ENCODE measurements at regions not wholly inside any gene's neighbourhood (a gene's known extent, or its start where the extent isn't known, plus 50 kb on each side); places are given as distances from the start of the nearest gene placed in this dataset.
"Not testable (repeated sequence)": the region's sequence is repeated elsewhere in the genome, so short reads cannot be mapped to it uniquely, and the experiment has no call there.

DNA sequence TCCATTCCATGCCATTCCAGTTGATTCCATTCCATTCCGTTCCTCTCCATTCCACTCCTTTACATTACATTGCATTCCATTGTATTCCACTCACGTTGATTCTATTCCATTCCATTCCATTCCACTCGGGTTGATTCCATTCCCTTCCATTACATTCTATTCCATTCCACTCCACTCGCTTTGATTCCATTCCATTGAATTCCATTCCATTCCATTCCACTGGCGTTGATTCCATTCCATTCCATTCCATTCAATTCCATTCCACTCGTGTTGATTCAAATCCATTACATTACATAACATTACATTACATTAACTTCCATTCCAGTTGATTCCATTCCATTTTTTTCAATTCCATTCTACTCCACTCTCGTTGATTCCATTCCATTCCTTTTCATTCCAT lies 1142.8 kb downstream of the RPIA start:
- 67 to 70% (median 68%) methylated on average over 7 of the region's 7 CpGs for WGBS, 3 donors

DNA sequence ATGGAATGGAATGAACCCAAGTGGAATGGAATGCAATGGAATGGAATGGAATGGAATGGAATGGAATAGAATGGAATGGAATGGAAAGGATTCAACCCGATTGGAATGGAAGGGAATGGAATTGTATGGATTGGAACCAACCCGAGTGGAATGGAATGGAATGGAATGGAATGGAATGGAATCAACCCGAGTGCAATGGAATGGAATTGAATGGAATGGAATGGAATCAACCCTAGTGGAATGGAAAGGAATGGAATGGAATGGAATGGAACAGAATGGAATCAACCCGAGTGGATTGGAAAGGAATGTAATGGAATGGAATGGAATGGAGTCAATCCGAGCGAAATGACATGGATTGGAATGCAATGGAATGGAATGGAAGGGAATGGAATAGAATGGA lies 1144.9 kb downstream of the RPIA start:
- not testable (repeated sequence) for H3K4me1 ChIP-seq (ENCODE audit: control insufficient read depth in 3 of 3, insufficient read depth in 2 of 3, low read depth in 1 of 3, low read length in 2 of 3); H3K4me3 ChIP-seq (ENCODE audit: low read depth in 1 of 3, low read length in 3 of 3); H3K36me3 ChIP-seq (ENCODE audit: control insufficient read depth in 3 of 3, insufficient read depth in 2 of 3, low read depth in 1 of 3, low read length in 3 of 3); FAIRE-seq; H3K27me3 ChIP-seq (ENCODE audit: control insufficient read depth in 3 of 3, insufficient read depth in 3 of 3, low read length in 3 of 3); H3K27ac ChIP-seq (ENCODE audit: low read depth in 1 of 3, low read length in 2 of 3)
- peaks cover 3 to 50% of the 10 kb centered on the region in 2 donors for H3K9me3 ChIP-seq (ENCODE audit: control insufficient read depth in 2 of 2, insufficient read depth in 1 of 2, low read depth in 1 of 2, low read length in 1 of 2)
- peak; percentile 40 to 74 for DNase-seq
- 68 to 73% (median 69%) methylated on average over 6 of the region's 6 CpGs for WGBS, 3 donors

More for the DNA sequence above, 1142.8 kb downstream of the RPIA start:
- FAIRE-seq, result no peak
- no peaks in the 10 kb centered on the region for H3K27me3 ChIP-seq (ENCODE audit: control insufficient read depth in 3 of 3, insufficient read depth in 3 of 3, low read length in 3 of 3)
- no peak overlapping the region for H3K27ac ChIP-seq (ENCODE audit: low read depth in 1 of 3, low read length in 2 of 3)
- H3K4me3 ChIP-seq (ENCODE audit: low read depth in 1 of 3, low read length in 3 of 3), result no peak overlapping the region
- no peaks in the 10 kb centered on the region for H3K36me3 ChIP-seq (ENCODE audit: control insufficient read depth in 3 of 3, insufficient read depth in 2 of 3, low read depth in 1 of 3, low read length in 3 of 3)
- H3K9me3 ChIP-seq (ENCODE audit: control insufficient read depth in 2 of 2, insufficient read depth in 1 of 2, low read depth in 1 of 2, low read length in 1 of 2), result peaks cover 6 to 51% of the 10 kb centered on the region in 2 donors
- DNase-seq, result peak in 1 of 2 donors; percentile 41
- no peaks in the 10 kb centered on the region for H3K4me1 ChIP-seq (ENCODE audit: control insufficient read depth in 3 of 3, insufficient read depth in 2 of 3, low read depth in 1 of 3, low read length in 2 of 3)

DNA sequence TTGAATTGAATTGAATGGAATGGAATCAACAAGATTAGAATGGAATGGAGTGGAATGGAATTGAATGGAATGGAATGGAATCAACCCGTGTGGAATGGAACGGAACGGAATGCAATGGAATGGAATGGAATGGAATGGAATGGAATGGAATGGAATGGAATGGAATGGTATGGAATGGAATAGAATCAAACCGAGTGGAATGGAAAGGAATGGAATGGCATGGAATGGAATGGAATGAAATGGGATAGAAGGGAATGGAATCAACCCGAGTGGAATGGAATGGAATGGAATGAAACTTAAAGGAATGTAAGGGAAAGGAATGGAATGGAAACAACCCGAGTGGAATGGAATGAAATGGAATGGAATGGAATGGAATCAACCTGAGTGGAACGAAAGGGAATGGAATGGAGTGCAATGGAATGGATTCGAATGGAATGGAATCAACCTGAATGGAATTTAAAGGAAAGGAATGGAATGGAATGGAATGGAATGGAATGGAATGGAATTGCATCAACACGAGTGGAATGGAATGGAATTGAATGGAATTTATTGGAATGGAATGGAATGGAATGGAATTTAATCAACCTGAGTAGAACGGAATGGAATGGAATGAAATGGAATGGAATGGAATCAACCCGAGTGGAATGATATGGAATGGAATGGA lies 1146.6 kb downstream of the RPIA start:
- no peaks in the 10 kb centered on the region for H3K4me1 ChIP-seq (ENCODE audit: control insufficient read depth in 3 of 3, insufficient read depth in 2 of 3, low read depth in 1 of 3, low read length in 2 of 3)
- no peaks in the 10 kb centered on the region for H3K27me3 ChIP-seq (ENCODE audit: control insufficient read depth in 3 of 3, insufficient read depth in 3 of 3, low read length in 3 of 3)
- no peak overlapping the region for H3K27ac ChIP-seq (ENCODE audit: low read depth in 1 of 3, low read length in 2 of 3)
- DNase-seq (peak in 1 of 2 donors; percentile 42), FAIRE-seq (no peak)
- peaks cover 0 to 49% of the 10 kb centered on the region in 2 donors for H3K9me3 ChIP-seq (ENCODE audit: control insufficient read depth in 2 of 2, insufficient read depth in 1 of 2, low read depth in 1 of 2, low read length in 1 of 2)
- no peak overlapping the region for H3K4me3 ChIP-seq (ENCODE audit: low read depth in 1 of 3, low read length in 3 of 3)
- no peaks in the 10 kb centered on the region for H3K36me3 ChIP-seq (ENCODE audit: control insufficient read depth in 3 of 3, insufficient read depth in 2 of 3, low read depth in 1 of 3, low read length in 3 of 3)
- WGBS, 3 donors, result 61 to 73% (median 66%) methylated on average over 11 of the region's 11 CpGs

DNA sequence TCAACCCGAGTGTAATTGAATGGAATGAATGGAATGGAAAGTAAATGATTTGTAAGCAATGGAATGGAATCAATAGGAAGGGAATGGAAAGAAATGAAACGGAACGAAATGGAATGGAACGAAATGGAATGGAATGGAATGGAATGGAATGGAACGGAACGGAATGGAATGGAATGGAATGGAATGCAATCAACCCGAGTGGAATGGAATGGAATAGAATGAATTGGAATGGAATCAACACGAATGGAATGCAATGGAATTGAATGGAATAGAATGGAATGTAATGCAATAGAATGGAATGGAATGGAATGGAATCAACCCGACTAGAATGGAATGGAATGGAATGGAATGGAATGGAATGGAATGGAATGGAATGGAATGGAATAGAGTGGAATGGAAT lies 1148.7 kb downstream of the RPIA start:
- FAIRE-seq, result not testable (repeated sequence)

DNA sequence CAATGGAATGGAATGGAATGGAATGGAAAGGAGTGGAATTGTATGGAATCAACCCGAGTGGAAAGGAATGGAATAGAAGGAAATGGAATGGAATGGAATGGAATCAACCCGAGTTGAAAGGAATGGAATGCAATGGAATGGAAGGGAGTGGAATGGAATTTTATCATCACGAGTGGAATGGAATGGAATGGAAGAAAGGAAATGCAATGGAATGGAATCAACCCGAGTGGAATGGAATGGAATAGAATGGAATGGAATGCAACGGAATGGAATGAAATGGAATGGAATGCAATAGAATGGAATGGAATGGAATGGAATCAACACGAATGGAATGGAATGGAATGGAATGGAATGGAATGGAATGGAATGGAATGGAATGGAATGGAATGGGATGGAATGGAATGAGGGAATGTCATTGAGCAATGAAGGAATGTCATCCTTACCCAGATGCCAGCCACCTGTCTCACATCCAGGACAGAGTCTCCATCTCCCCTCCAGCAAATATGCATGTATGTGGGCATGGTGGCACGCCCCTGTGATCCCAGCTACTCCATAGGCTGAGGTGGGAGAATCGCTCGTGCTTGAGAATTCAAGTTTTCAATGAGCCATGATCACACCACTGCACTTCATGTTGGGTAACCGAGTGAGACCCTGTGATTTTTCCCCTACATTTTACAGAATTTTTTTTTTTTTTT lies 1149.5 kb downstream of the RPIA start:
- H3K4me3 ChIP-seq (ENCODE audit: low read depth in 1 of 3, low read length in 3 of 3); DNase-seq; H3K27me3 ChIP-seq (ENCODE audit: control insufficient read depth in 3 of 3, insufficient read depth in 3 of 3, low read length in 3 of 3); H3K4me1 ChIP-seq (ENCODE audit: control insufficient read depth in 3 of 3, insufficient read depth in 2 of 3, low read depth in 1 of 3, low read length in 2 of 3); H3K36me3 ChIP-seq (ENCODE audit: control insufficient read depth in 3 of 3, insufficient read depth in 2 of 3, low read depth in 1 of 3, low read length in 3 of 3); H3K27ac ChIP-seq (ENCODE audit: low read depth in 1 of 3, low read length in 2 of 3); FAIRE-seq: not testable (repeated sequence)
- 59 to 63% (median 62%) methylated on average over 10 of the region's 10 CpGs for WGBS, 3 donors
- peaks cover 0 to 53% of the 10 kb centered on the region in 2 donors for H3K9me3 ChIP-seq (ENCODE audit: control insufficient read depth in 2 of 2, insufficient read depth in 1 of 2, low read depth in 1 of 2, low read length in 1 of 2)

More for the DNA sequence above, 1148.7 kb downstream of the RPIA start:
- not testable (repeated sequence) for H3K4me1 ChIP-seq (ENCODE audit: control insufficient read depth in 3 of 3, insufficient read depth in 2 of 3, low read depth in 1 of 3, low read length in 2 of 3); H3K36me3 ChIP-seq (ENCODE audit: control insufficient read depth in 3 of 3, insufficient read depth in 2 of 3, low read depth in 1 of 3, low read length in 3 of 3); H3K27me3 ChIP-seq (ENCODE audit: control insufficient read depth in 3 of 3, insufficient read depth in 3 of 3, low read length in 3 of 3); H3K4me3 ChIP-seq (ENCODE audit: low read depth in 1 of 3, low read length in 3 of 3); H3K27ac ChIP-seq (ENCODE audit: low read depth in 1 of 3, low read length in 2 of 3)
- peak in 1 of 2 donors; percentile 54 for DNase-seq
- H3K9me3 ChIP-seq (ENCODE audit: control insufficient read depth in 2 of 2, insufficient read depth in 1 of 2, low read depth in 1 of 2, low read length in 1 of 2), result peaks cover 0 to 49% of the 10 kb centered on the region in 2 donors
- 74 to 78% (median 75%) methylated on average over 9 of the region's 9 CpGs for WGBS, 3 donors

DNA sequence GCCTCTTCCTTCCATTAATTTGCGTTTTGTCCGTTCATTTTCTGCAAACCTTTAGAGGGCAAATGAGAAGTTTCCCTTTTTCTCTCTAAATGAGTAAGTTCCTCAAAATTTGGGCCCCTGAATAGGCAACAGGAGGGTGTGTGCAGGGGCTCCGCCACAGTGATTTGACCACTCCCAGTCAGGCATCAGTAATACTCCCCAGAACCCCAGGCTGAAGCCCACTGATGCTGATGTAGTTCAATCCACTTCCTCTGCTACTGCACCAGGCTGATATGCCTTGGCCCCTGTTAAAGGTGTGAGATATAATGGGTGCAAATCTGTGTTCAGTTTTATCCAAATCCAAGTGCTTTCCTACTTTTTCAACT lies 1150.0 kb downstream of the RPIA start:
- peaks cover 0 to 49% of the 10 kb centered on the region in 2 donors for H3K9me3 ChIP-seq (ENCODE audit: control insufficient read depth in 2 of 2, insufficient read depth in 1 of 2, low read depth in 1 of 2, low read length in 1 of 2)
- no peaks in the 10 kb centered on the region for H3K4me1 ChIP-seq (ENCODE audit: control insufficient read depth in 3 of 3, insufficient read depth in 2 of 3, low read depth in 1 of 3, low read length in 2 of 3)
- H3K36me3 ChIP-seq (ENCODE audit: control insufficient read depth in 3 of 3, insufficient read depth in 2 of 3, low read depth in 1 of 3, low read length in 3 of 3), result no peaks in the 10 kb centered on the region
- H3K4me3 ChIP-seq (ENCODE audit: low read depth in 1 of 3, low read length in 3 of 3), result no peak overlapping the region
- no peak for DNase-seq
- WGBS, 3 donors, result 55 to 67% (median 64%) methylated on average over 3 of the region's 3 CpGs
- no peak overlapping the region for H3K27ac ChIP-seq (ENCODE audit: low read depth in 1 of 3, low read length in 2 of 3)
- FAIRE-seq, result no peak
- no peaks in the 10 kb centered on the region for H3K27me3 ChIP-seq (ENCODE audit: control insufficient read depth in 3 of 3, insufficient read depth in 3 of 3, low read length in 3 of 3)

DNA sequence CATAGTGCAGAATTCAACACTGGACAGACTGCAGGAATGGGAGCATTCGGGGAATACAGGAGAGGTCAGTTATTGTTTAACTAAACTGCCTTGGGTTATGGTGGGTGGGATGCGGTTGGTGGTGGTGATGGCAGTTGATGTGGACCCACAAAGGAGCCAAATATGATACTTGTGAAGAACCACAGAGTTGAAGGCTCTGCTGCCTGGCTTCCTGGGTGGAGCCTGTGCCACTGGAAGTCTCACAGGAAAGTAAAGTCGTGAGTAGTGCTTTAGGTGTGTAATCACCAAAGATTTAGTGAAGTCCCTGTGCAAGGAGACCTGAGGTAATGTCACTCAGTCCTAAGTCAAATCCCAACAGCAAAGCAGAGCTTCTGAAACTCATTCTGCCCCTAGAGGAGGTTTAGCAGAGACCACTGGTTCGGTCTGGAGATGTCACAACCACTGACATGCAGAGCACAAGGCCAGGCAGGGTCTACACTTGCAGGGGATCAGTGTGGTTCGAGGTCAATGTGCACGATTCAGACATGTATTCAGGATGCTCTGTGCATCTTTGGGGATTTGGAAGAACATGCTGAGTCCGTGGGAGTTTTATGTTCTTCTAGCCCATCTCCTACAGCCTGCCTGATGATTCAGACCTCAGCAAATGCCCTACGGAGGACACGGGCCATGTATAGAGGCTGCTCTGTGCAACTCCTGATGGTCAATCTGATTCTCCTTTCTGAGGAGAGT lies 1150.9 kb downstream of the RPIA start:
- peaks cover 0 to 46% of the 10 kb centered on the region in 2 donors for H3K9me3 ChIP-seq (ENCODE audit: control insufficient read depth in 2 of 2, insufficient read depth in 1 of 2, low read depth in 1 of 2, low read length in 1 of 2)
- no peak for DNase-seq
- H3K4me1 ChIP-seq (ENCODE audit: control insufficient read depth in 3 of 3, insufficient read depth in 2 of 3, low read depth in 1 of 3, low read length in 2 of 3), result no peaks in the 10 kb centered on the region
- WGBS, 3 donors, result 52 to 56% (median 53%) methylated on average over 9 of the region's 9 CpGs
- no peak overlapping the region for H3K27ac ChIP-seq (ENCODE audit: low read depth in 1 of 3, low read length in 2 of 3)
- no peak for FAIRE-seq
- no peaks in the 10 kb centered on the region for H3K27me3 ChIP-seq (ENCODE audit: control insufficient read depth in 3 of 3, insufficient read depth in 3 of 3, low read length in 3 of 3)
- no peaks in the 10 kb centered on the region for H3K36me3 ChIP-seq (ENCODE audit: control insufficient read depth in 3 of 3, insufficient read depth in 2 of 3, low read depth in 1 of 3, low read length in 3 of 3)
- no peak overlapping the region for H3K4me3 ChIP-seq (ENCODE audit: low read depth in 1 of 3, low read length in 3 of 3)

DNA sequence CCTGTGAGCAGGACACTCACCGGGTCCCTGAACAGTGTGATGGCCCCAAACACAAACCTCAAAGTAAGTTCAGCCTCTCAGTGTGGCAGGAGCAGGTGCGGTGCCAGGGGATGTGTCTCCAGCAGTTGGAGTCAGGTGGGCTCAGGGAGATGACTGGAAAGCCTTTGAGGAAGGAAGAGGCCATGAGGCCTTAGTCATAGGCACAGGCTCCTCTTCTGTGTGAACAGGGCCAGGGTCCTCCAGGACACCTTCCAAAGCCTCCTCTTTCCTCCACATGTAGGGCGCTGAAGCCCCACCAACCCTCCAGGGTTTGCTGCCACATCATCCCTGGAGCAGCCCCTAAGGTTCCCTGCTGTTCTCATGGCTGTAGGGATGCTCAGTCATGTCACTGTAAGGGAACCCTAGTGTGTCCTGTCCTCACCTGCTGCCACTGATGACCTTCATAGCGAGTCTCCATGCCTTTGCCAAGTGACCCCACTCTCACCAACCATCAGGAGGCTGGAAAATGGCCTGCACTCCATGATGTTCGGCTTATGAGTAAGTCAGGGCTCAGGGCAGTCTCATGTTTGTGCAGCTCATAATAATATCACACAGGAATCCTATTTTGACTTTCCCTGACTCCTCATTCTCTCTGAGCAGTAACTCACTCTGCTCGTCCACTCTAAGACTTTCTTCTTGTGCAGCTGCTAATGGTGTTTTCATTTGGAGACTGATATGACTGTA lies 1152.9 kb downstream of the RPIA start:
- Histone ChIP-seq H3K9me3 (ENCODE audit: control insufficient read depth in 2 of 2, insufficient read depth in 1 of 2, low read depth in 1 of 2, low read length in 1 of 2) (peaks cover 0 to 39% of the 10 kb centered on the region in 2 donors), H3K27me3 (ENCODE audit: control insufficient read depth in 3 of 3, insufficient read depth in 3 of 3, low read length in 3 of 3) (no peaks in the 10 kb centered on the region), H3K27ac (ENCODE audit: low read depth in 1 of 3, low read length in 2 of 3) (no peak overlapping the region), H3K36me3 (ENCODE audit: control insufficient read depth in 3 of 3, insufficient read depth in 2 of 3, low read depth in 1 of 3, low read length in 3 of 3) (no peaks in the 10 kb centered on the region), H3K4me3 (ENCODE audit: low read depth in 1 of 3, low read length in 3 of 3) (no peak overlapping the region), H3K4me1 (ENCODE audit: control insufficient read depth in 3 of 3, insufficient read depth in 2 of 3, low read depth in 1 of 3, low read length in 2 of 3) (no peaks in the 10 kb centered on the region)
- no peak for DNase-seq
- WGBS, 3 donors, result 49 to 52% (median 50%) methylated on average over 6 of the region's 6 CpGs
- FAIRE-seq, result no peak
